ENCODE measurements at regions not wholly inside any gene's neighbourhood (a gene's known extent, or its start where the extent isn't known, plus 50 kb on each side); places are given as distances from the start of the nearest gene placed in this dataset.

DNA sequence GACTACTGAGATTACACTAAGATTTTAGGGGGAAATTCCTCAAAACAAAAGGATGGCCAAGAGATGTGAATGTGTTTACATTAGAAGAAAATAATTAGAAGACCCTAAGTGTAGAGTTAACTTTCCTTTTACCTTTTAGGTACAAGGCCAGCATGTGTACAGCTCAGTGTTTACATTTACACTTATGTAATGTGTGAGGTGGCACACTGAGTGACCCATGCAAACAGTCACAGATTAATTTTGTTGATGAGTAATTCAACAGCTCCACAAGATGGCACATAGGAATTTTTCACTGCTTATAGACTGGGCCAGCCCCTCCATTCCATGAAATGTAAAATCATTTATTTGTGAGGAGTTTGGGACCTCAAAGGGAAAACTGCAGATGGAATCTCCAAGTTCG is 90.1 kb upstream of the SLC12A2 start:
- Mint-ChIP-seq H3K27ac (no peak overlapping the region), H3K27me3 (ENCODE audit: low read depth in 3 of 3) (no peaks in the 10 kb centered on the region), H3K4me3 (no peak overlapping the region), H3K9me3 (peaks cover 0 to 7% (median 0%) of the 10 kb centered on the region in 6 donors), H3K36me3 (peaks cover 0 to 9% (median 3%) of the 10 kb centered on the region in 3 donors), H3K4me1 (no peaks in the 10 kb centered on the region)
- no peak for DNase-seq

DNA sequence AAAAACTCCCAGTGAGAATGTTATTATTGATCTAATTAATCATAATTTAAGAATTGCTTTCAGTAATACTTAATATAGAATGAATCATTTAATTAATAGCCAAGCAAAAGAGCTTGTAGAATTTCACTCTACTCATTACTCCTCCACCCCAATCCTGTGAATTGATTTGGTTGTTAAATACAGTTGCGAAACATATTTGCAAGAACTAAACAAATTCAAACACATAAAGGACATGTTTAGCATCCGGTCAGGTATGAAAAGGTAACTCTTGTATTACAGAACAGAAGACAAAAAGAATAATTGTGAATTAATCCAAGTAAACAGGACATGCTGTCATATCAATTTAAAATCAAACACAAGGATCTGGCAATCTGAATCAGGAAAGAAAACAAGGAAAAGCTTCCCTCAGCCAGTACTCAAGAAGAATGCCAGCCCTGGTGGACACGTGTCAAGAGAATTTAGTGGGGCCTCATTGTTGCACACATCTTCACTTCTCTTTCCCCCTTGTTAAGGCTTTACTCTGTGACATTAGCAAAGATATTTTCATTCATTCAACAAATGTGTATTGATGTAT is 89.4 kb upstream of the SLC12A2 start:
- no peak overlapping the region for H3K27ac Mint-ChIP-seq
- peaks cover 0 to 9% (median 3%) of the 10 kb centered on the region in 3 donors for H3K36me3 Mint-ChIP-seq
- no peak overlapping the region for H3K4me3 Mint-ChIP-seq

GRCh38 chr5:127995556-127995955 is 88.0 kb upstream of the SLC12A2 start:
- no peaks in the 10 kb centered on the region for H3K27me3 Mint-ChIP-seq (ENCODE audit: low read depth in 3 of 3)
- H3K4me1 Mint-ChIP-seq = no peaks in the 10 kb centered on the region
- peaks cover 0 to 7% (median 0%) of the 10 kb centered on the region in 6 donors for H3K9me3 Mint-ChIP-seq
- no peak for DNase-seq
- no peak overlapping the region for H3K27ac Mint-ChIP-seq
- no peak overlapping the region for H3K4me3 Mint-ChIP-seq
- peaks cover 0 to 9% (median 3%) of the 10 kb centered on the region in 3 donors for H3K36me3 Mint-ChIP-seq

More for the DNA sequence above, 89.4 kb upstream of the SLC12A2 start:
- DNase-seq = no peak
- peaks cover 0 to 7% (median 0%) of the 10 kb centered on the region in 6 donors for H3K9me3 Mint-ChIP-seq
- no peaks in the 10 kb centered on the region for H3K4me1 Mint-ChIP-seq
- no peaks in the 10 kb centered on the region for H3K27me3 Mint-ChIP-seq (ENCODE audit: low read depth in 3 of 3)

- Mint-ChIP-seq H3K4me3 (no peak overlapping the region), H3K27me3 (ENCODE audit: low read depth in 3 of 3) (no peaks in the 10 kb centered on the region), H3K4me1 (no peaks in the 10 kb centered on the region), H3K36me3 (peaks cover 0 to 4% (median 3%) of the 10 kb centered on the region in 3 donors), H3K27ac (no peak overlapping the region), H3K9me3 (peaks cover 0 to 4% (median 0%) of the 10 kb centered on the region in 6 donors)
- DNase-seq = no peak
Observed at GRCh38 chr5:127997201-127997704, 86.3 kb upstream of the SLC12A2 start.

DNA sequence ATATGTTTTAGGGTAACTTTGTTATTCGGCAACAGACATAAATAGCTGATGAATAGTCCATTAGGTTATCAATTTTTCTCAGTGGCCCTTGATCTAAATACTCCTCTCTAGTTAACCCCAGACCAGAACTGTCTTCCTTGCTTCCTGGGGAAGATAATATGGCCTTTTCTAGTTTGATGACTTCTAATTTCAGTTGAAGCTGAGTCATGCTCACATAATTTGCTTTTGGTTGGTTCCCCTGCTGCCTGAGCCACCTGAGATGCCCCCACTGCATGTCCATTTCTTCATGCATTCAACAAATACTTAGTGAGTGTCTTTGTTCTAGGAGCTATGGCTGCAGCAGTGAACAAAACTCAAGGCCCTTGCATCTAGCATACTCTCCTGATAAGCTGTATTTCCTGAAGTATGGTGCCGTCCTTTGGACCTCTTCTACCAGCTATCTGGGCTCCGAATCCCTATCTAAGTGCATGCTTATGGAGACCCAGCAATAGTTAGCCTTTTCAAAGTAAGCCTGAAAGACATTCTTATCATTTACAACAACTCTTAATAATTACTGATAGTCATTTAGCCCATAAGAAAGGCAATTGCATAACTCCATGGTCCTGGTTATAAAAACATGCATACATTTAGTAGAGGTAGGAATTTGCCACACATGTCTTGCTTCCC is 84.5 kb upstream of the SLC12A2 start:
- no peaks in the 10 kb centered on the region for H3K4me1 Mint-ChIP-seq
- no peak for DNase-seq
- no peaks in the 10 kb centered on the region for H3K27me3 Mint-ChIP-seq (ENCODE audit: low read depth in 3 of 3)
- no peaks in the 10 kb centered on the region for H3K9me3 Mint-ChIP-seq
- H3K36me3 Mint-ChIP-seq = peaks cover 0 to 3% (median 3%) of the 10 kb centered on the region in 3 donors
- no peak overlapping the region for H3K27ac Mint-ChIP-seq
- no peak overlapping the region for H3K4me3 Mint-ChIP-seq

- no peak overlapping the region for H3K4me3 Mint-ChIP-seq
- no peaks in the 10 kb centered on the region for H3K4me1 Mint-ChIP-seq
- no peaks in the 10 kb centered on the region for H3K9me3 Mint-ChIP-seq
- no peak overlapping the region for H3K27ac Mint-ChIP-seq
- H3K27me3 Mint-ChIP-seq (ENCODE audit: low read depth in 3 of 3) = no peaks in the 10 kb centered on the region
- peaks cover 0 to 3% (median 3%) of the 10 kb centered on the region in 3 donors for H3K36me3 Mint-ChIP-seq
- DNase-seq = no peak
Observed at GRCh38 chr5:127999909-128000308, 83.7 kb upstream of the SLC12A2 start.

DNA sequence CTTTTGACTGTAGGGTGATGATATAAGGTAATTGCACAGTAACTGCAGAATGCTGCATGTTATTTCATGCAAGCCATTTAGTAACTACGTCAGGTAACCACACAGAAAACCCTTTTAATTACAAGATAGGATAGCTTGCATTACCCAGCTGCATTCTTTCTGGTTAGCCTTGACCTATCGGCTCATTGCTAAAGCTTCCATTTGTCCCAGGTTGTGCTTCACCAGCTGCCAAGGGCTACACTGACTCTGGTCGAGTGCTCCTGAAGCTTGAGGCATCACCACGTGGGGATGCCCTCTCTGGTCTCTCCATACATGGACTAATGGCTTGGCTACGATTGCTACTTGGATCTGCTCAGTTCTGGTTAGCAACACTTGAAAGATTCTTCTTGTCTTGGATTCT is 81.1 kb upstream of the SLC12A2 start:
- no peaks in the 10 kb centered on the region for H3K4me1 Mint-ChIP-seq
- no peak overlapping the region for H3K27ac Mint-ChIP-seq
- no peaks in the 10 kb centered on the region for H3K27me3 Mint-ChIP-seq (ENCODE audit: low read depth in 3 of 3)
- H3K4me3 Mint-ChIP-seq = no peak overlapping the region
- no peak for DNase-seq
- H3K9me3 Mint-ChIP-seq = no peaks in the 10 kb centered on the region
- H3K36me3 Mint-ChIP-seq = peaks cover 0 to 3% (median 3%) of the 10 kb centered on the region in 3 donors

DNA sequence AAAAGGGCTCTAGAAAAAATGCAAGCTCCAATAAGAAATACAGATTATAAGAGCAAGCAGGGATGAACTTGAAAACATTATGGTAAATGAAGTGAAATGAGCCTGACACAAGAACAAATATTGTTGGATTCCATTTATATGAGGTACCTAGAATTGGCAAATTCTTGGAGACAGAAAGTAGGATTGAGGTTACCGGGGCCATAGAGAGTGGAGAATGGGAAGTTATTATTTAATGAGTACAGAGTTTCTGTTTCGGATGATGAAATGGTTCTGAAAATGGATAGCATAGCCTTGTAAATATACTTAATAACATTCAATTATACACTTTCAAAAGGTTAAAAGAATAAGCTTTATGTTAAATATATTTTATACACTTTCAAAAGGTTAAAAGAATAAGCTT is 75.6 kb upstream of the SLC12A2 start:
- Mint-ChIP-seq H3K36me3 (peaks cover 0 to 3% (median 3%) of the 10 kb centered on the region in 3 donors), H3K27me3 (ENCODE audit: low read depth in 3 of 3) (no peaks in the 10 kb centered on the region), H3K9me3 (no peaks in the 10 kb centered on the region), H3K27ac (no peak overlapping the region), H3K4me1 (no peaks in the 10 kb centered on the region), H3K4me3 (no peak overlapping the region)
- no peak for DNase-seq

DNA sequence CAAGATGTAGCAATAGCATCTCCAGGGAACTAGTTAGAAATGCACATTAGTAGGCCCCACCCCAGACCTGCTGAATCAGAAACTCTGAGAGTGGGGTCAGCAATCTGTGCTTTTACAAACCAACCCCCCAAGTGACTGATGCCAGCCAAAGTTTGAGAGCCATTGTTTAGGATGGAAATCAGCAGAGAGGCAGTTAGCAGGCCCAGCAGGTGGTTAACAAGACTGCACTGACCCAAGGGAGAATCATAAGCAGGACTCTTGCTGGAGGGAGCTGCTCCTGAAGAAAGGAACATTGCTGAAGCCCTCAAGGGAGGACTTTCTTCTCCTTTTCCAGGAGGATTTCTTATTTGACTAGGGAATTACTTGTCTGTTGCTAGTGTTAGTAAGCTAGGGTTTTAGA is 74.2 kb upstream of the SLC12A2 start:
- DNase-seq = no peak
- Mint-ChIP-seq H3K36me3 (no peaks in the 10 kb centered on the region), H3K27me3 (ENCODE audit: low read depth in 3 of 3) (no peaks in the 10 kb centered on the region), H3K4me1 (no peaks in the 10 kb centered on the region), H3K27ac (no peak overlapping the region), H3K4me3 (no peak overlapping the region), H3K9me3 (no peaks in the 10 kb centered on the region)

DNA sequence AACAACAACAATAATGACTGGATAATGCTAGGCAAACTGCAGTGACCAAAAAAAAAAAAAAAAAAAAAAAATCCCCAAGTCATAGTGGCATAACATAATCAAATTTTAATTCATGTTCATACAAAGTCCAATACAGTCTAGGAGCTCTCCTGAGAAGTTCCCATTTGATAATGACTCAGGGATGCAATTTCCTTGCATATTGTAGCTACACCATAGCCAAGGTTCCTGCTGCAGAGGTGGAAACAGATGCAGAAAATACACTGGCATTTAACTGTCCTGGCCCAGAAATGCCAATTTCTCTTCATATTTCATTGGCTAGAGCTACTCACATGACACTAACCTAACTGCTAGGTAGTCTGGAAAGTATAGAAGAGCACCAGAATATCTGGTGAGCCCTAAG is 72.2 kb upstream of the SLC12A2 start:
- no peaks in the 10 kb centered on the region for H3K4me1 Mint-ChIP-seq
- no peak for DNase-seq
- no peaks in the 10 kb centered on the region for H3K27me3 Mint-ChIP-seq (ENCODE audit: low read depth in 3 of 3)
- H3K36me3 Mint-ChIP-seq = no peaks in the 10 kb centered on the region
- no peaks in the 10 kb centered on the region for H3K9me3 Mint-ChIP-seq
- no peak overlapping the region for H3K4me3 Mint-ChIP-seq
- no peak overlapping the region for H3K27ac Mint-ChIP-seq

- no peak overlapping the region for H3K27ac Mint-ChIP-seq
- no peaks in the 10 kb centered on the region for H3K27me3 Mint-ChIP-seq (ENCODE audit: low read depth in 3 of 3)
- no peak for DNase-seq
- H3K4me1 Mint-ChIP-seq = no peaks in the 10 kb centered on the region
- no peak overlapping the region for H3K4me3 Mint-ChIP-seq
- H3K9me3 Mint-ChIP-seq = no peaks in the 10 kb centered on the region
- H3K36me3 Mint-ChIP-seq = no peaks in the 10 kb centered on the region
Observed at GRCh38 chr5:128014578-128014977, 69.0 kb upstream of the SLC12A2 start.

GRCh38 chr5:128015478-128015877 is 68.1 kb upstream of the SLC12A2 start:
- H3K9me3 Mint-ChIP-seq = no peaks in the 10 kb centered on the region
- peak overlapping the region in 1 of 6 donors; percentile 24 for H3K27ac Mint-ChIP-seq
- no peak overlapping the region for H3K4me3 Mint-ChIP-seq
- H3K36me3 Mint-ChIP-seq = peaks cover 0 to 2% (median 0%) of the 10 kb centered on the region in 3 donors
- DNase-seq = no peak
- no peaks in the 10 kb centered on the region for H3K4me1 Mint-ChIP-seq
- no peaks in the 10 kb centered on the region for H3K27me3 Mint-ChIP-seq (ENCODE audit: low read depth in 3 of 3)

GRCh38 chr5:128015978-128016377 is 67.6 kb upstream of the SLC12A2 start:
- no peak for DNase-seq
- no peaks in the 10 kb centered on the region for H3K9me3 Mint-ChIP-seq
- H3K4me3 Mint-ChIP-seq = no peak overlapping the region
- H3K4me1 Mint-ChIP-seq = no peaks in the 10 kb centered on the region
- H3K27ac Mint-ChIP-seq = peak overlapping the region in 1 of 6 donors; percentile 24
- peaks cover 0 to 7% (median 3%) of the 10 kb centered on the region in 3 donors for H3K36me3 Mint-ChIP-seq
- H3K27me3 Mint-ChIP-seq (ENCODE audit: low read depth in 3 of 3) = no peaks in the 10 kb centered on the region

- Mint-ChIP-seq H3K4me1 (no peaks in the 10 kb centered on the region), H3K4me3 (no peak overlapping the region), H3K27me3 (ENCODE audit: low read depth in 3 of 3) (no peaks in the 10 kb centered on the region), H3K27ac (no peak overlapping the region), H3K9me3 (no peaks in the 10 kb centered on the region), H3K36me3 (peaks cover 11 to 24% (median 14%) of the 10 kb centered on the region in 3 donors)
- no peak for DNase-seq
Observed at GRCh38 chr5:128019391-128019790, 64.2 kb upstream of the SLC12A2 start.

GRCh38 chr5:128020012-128020411 is 63.6 kb upstream of the SLC12A2 start:
- no peaks in the 10 kb centered on the region for H3K9me3 Mint-ChIP-seq
- H3K27me3 Mint-ChIP-seq (ENCODE audit: low read depth in 3 of 3) = no peaks in the 10 kb centered on the region
- no peak for DNase-seq
- peaks cover 11 to 24% (median 14%) of the 10 kb centered on the region in 3 donors for H3K36me3 Mint-ChIP-seq
- H3K4me1 Mint-ChIP-seq = no peaks in the 10 kb centered on the region
- no peak overlapping the region for H3K27ac Mint-ChIP-seq
- no peak overlapping the region for H3K4me3 Mint-ChIP-seq

Data from immature natural killer cell (primary cell).